LNCAP (cell line): ENCODE measurements at regions not wholly inside any gene's neighbourhood (a gene's known extent, or its start where the extent isn't known, plus 50 kb on each side); places are given as distances from the start of the nearest gene placed in this dataset.

ENCODE experiments used
- TF ChIP-seq, protein P1 (sequence below): fragments of 450-650 bp; IDR thresholded peaks from 2 replicates; pipeline ENCODE4 v1.5.1; 2017; ENCODE audit warnings: mild to moderate bottlenecking

DNA sequence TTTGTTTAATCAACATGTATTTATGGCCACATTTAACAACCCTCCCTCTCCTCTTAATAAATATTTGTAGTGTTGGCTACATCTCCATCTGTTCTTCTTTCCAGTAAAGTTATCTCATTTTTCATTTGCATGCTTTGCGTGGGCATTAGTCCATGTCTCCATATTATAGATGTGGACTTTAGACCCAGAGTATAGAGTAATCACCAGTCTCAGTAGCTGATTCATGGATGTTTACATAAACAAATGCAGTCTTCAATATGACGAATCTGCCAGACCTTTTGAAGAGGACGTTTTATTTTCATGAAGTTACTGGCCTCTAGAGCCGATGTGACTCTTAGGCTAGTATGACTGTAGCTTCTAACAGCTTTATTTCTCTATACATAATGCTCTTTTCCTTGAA, 1546.2 kb downstream of the OLFM4 start:
- TF ChIP-seq, protein P1, sequence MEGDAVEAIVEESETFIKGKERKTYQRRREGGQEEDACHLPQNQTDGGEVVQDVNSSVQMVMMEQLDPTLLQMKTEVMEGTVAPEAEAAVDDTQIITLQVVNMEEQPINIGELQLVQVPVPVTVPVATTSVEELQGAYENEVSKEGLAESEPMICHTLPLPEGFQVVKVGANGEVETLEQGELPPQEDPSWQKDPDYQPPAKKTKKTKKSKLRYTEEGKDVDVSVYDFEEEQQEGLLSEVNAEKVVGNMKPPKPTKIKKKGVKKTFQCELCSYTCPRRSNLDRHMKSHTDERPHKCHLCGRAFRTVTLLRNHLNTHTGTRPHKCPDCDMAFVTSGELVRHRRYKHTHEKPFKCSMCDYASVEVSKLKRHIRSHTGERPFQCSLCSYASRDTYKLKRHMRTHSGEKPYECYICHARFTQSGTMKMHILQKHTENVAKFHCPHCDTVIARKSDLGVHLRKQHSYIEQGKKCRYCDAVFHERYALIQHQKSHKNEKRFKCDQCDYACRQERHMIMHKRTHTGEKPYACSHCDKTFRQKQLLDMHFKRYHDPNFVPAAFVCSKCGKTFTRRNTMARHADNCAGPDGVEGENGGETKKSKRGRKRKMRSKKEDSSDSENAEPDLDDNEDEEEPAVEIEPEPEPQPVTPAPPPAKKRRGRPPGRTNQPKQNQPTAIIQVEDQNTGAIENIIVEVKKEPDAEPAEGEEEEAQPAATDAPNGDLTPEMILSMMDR, result no peak

DNA sequence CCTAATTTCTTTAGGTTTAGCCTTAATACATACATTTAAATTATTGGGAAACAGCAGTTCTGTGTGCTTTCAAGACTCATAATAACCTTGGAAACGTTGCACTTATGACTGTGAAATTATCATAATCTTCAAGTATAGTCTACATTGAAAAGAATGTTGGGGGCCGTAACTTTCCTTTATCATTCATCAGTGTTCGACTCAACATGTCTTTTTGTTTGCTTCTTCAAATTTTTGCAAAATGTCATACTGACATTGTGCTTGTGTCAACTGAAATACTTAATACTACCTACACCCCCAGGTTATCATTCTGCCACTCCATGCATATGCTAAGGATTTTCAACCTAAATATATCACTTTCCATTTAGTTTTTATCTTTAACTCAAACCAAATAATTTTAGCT, 1562.9 kb downstream of the OLFM4 start:
- TF ChIP-seq, protein P1, result no peak

DNA sequence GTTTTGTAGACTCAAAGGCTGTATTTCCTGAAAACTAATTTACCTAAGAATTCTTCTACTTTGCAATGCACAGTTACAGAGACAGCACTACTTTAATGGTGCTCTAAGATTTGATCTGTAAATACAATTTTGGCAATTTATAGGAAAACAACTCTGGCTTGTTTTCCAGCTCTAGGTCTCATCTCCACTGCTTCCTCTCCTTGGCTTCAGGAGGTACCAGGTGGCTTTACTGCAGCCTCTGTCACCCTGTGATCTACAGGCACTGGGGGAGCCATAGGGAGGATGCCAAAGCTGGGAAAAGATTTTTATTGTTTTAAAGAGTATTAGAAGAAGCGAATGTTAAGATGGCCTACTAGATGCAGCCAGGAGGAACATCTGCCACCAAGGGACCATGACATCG, 1563.6 kb downstream of the OLFM4 start:
- TF ChIP-seq, protein P1, result no peak

DNA sequence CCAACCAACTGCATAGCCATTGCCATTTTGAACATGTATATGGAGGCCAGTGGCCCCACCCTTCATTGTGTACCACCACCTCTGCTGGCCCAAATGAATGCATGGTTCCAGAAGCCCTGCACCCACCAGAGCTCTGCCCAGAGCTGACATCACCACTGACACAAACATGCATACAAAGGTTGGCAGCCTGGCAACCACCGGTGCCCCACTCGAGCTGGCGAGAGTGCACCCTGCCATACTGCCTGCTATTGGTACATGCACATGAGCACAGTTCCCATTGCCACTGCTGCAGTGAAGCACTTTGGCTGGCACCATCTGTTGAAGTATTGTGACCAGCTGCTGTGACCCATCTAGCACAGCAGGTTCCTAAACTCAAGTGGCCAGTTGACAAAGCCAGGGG, 1564.9 kb downstream of the OLFM4 start:
- TF ChIP-seq, protein P1, result no peak

DNA sequence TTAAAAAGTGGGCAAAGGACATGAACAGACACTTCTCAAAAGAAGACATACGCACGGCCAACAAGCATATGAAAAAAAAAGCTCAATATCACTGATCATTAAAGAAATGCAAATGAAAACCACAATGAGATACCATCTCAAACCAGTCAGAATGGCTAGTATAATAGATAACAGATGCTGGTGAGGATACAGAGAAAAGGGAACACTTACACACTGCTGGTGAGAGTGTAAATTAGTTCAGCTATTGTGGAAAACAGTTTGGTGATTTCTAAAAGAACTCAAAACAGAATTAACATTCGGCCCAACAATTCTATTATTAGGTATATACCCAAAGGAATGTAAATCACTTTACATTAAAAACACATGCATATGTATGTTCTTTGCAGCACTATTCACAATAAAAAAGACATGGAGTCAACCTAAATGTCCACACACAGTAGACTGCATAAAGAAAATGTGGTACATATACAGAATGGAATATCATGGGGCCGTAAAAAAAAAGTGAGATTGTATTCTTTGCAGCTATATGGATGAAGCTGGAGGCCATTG, 1569.0 kb downstream of the OLFM4 start:
- TF ChIP-seq, protein P1, result no peak

DNA sequence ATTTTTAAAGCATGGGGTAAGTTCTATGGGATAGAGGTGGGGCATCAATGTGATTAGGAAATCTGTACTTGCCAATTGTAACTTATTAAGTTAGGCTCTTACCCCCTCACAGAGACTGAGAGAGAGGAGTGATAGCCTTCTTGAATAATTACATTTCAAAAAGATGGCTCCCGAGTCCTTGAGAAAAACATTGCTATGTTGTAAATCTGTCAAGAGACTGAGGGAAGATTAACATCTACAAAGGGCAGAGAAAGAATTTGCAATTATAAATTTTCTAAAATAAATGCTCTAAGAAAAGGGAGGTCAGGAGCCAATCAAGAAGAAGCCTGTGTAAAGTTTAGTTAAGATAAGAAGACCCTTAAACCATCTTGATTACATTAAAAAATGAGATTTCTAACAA, 1570.8 kb downstream of the OLFM4 start:
- TF ChIP-seq, protein P1, result no peak

DNA sequence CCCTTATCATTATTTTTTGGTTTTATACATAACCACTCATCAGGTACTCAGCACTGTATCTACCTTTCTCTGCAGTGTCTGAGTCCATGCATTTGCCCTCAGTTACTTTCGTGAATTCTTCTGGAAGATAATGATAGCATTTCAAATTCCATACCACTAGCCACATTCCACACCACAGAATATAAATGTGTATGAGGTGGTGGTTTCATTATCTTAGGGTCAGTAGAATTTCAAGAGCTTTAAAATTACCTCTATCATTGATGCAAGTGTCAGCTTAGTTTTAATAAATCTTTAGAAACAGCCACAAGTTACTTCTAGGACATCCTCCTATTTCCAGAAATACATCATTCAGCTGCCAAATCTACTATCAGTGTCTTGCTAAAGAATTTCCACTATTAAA, 1578.3 kb downstream of the OLFM4 start:
- TF ChIP-seq, protein P1, result no peak

DNA sequence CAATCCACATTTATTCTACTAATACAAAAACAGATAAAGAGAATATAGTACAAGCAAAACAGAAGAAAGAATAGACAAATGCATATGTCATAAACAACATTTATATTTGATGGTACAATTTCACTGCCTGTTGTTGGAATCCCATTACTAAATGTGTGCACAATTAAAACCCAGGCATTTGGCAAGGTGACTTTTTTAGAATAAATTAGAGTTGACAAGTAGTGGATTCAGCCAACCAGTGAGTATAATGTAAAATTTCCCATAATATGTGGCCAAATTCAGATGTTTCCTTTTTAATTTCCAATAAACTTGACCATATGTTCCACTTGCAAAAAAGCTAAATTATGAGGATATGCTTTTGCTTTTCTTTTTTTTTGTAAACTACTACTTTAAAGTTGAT, 1578.8 kb downstream of the OLFM4 start:
- TF ChIP-seq, protein P1, result no peak
